ENCODE measurements at regions not wholly inside any gene's neighbourhood (a gene's known extent, or its start where the extent isn't known, plus 50 kb on each side); places are given as distances from the start of the nearest gene placed in this dataset.

- Histone ChIP-seq H3K27me3 (no peaks in the 10 kb centered on the region), H3K4me1 (no peaks in the 10 kb centered on the region), H3K4me3 (no peak overlapping the region), H3K27ac (replicated peaks in 1 of 4) (no peak overlapping the region), H3K9me3 (no peaks in the 10 kb centered on the region), H3K36me3 (no peaks in the 10 kb centered on the region)
- TF ChIP-seq CTCF (IDR thresholded peaks at IDR 0.05): no peak
- WGBS: 76% methylated on average over 2 of the region's 2 CpGs
- intact Hi-C loops (cut with DNase I): no loop called here
- no peak for DNase-seq (ENCODE audit: extremely low spot score)
Observed at GRCh38 chr9:108486831-108487230, 369.0 kb downstream of the ACTL7B start.

DNA sequence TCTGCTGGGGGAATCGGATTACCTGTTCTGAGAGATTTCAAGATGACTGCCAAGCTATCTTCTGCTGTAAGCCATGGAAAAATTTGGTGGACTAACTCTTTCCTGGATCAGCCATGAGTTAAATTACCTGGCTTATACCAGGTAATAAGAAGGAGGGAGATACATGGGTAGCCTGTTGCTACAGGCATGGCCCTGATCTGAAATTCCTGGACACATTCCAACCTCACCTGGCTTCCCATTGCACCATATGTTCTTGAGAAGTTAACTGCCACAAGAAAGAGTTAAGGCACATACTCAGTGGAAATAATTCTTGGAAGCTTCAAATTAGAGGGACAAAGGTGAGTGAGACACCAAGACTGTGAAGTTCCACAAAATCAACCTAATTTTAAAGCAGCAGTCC is 371.3 kb downstream of the ACTL7B start:
- Histone ChIP-seq H3K9me3 (no peaks in the 10 kb centered on the region), H3K36me3 (no peaks in the 10 kb centered on the region), H3K4me1 (no peaks in the 10 kb centered on the region), H3K4me3 (no peak overlapping the region), H3K27ac (replicated peaks in 1 of 4) (no peak overlapping the region), H3K27me3 (no peaks in the 10 kb centered on the region)
- intact Hi-C loops (cut with DNase I): no loop called here
- DNase-seq (ENCODE audit: extremely low spot score): no peak
- 100% methylated on average over 1 of the region's 1 CpG for WGBS
- no peak for TF ChIP-seq EP300 (IDR thresholded peaks at IDR 0.05)
- TF ChIP-seq POLR2AphosphoS5 (IDR thresholded peaks at IDR 0.05): no peak
- TF ChIP-seq POLR2A (IDR thresholded peaks at IDR 0.05; ENCODE audit: low read depth): no peak
- no peak for TF ChIP-seq CTCF (IDR thresholded peaks at IDR 0.05)

DNA sequence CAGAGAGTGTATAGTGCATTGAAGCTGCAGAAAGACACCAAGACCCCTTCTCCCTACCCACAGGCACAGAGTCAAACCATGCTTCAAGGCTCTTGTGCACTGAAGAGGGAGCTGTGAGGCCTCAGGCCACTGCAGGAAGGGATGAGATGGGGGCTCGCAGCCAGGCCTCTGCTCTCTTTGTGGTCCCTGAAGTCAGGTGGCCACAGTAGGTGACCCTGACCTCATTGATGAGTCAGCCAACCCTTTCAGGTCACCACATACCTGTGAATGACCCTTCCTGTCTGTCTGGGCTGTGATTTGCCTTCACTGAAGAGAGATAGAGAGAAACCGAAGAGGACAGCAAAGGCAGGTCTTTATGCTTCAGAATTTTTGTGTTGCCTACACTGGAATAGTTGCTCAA is 372.1 kb downstream of the ACTL7B start:
- WGBS: 71% methylated on average over 2 of the region's 2 CpGs
- Histone ChIP-seq H3K27me3 (no peaks in the 10 kb centered on the region), H3K36me3 (no peaks in the 10 kb centered on the region), H3K4me3 (no peak overlapping the region), H3K4me1 (peaks cover 0 to 6% (median 2%) of the 10 kb centered on the region in 4 donors), H3K27ac (replicated peaks in 1 of 4) (no peak overlapping the region), H3K9me3 (no peaks in the 10 kb centered on the region)
- DNase-seq (ENCODE audit: extremely low spot score): no peak
- TF ChIP-seq CTCF (IDR thresholded peaks at IDR 0.05): no peak
- TF ChIP-seq POLR2AphosphoS5 (IDR thresholded peaks at IDR 0.05): no peak
- no peak for TF ChIP-seq POLR2A (IDR thresholded peaks at IDR 0.05; ENCODE audit: low read depth)
- no peak for TF ChIP-seq EP300 (IDR thresholded peaks at IDR 0.05)
- intact Hi-C loops (cut with DNase I): no loop called here

DNA sequence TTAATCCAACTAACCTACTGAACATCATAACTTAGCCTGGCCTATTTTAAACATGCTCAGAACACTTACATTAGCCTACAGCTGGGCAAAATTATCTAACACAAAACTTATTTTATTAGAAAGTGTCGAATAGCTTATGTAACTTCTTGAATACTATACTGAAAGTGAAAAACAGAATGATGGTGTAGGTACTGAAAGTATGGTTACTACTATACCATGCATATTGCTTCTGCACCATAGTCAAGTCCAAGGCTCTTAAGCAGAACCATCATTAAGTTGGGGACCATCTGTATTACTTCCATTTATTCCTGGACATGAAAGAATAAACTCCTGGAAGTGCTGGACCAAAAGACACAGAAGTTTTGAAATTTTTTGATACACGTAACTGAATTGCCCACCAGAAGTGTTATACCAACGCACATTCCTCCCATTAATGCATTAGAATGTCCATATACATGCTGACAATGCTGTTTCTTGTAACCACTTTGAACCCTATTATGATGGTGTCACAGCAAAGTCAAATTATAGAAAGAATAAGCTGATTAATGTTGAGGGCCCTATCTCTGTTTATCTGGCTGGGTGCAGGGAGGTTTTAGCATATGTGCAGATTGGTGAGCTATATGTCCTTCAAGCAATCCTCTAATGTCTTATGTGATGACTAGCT is 375.7 kb downstream of the ACTL7B start:
- Histone ChIP-seq H3K4me1 (peaks cover 0 to 13% (median 8%) of the 10 kb centered on the region in 4 donors), H3K36me3 (no peaks in the 10 kb centered on the region), H3K4me3 (no peak overlapping the region), H3K9me3 (no peaks in the 10 kb centered on the region), H3K27me3 (no peaks in the 10 kb centered on the region), H3K27ac (replicated peaks in 1 of 4) (no peak overlapping the region)
- intact Hi-C loops (cut with DNase I): no loop called here
- WGBS: 91% methylated on average over 3 of the region's 3 CpGs
- TF ChIP-seq POLR2A (IDR thresholded peaks at IDR 0.05; ENCODE audit: low read depth) (no peak), CTCF (IDR thresholded peaks at IDR 0.05) (no peak), POLR2AphosphoS5 (IDR thresholded peaks at IDR 0.05) (no peak), EP300 (IDR thresholded peaks at IDR 0.05) (no peak)
- DNase-seq (ENCODE audit: extremely low spot score): no peak
